Lower leg skin (tissue), 3 donors: ENCODE measurements at regions not wholly inside any gene's neighbourhood (a gene's known extent, or its start where the extent isn't known, plus 50 kb on each side); places are given as distances from the start of the nearest gene placed in this dataset.

Experiments
- CTCF ChIP-seq, 3 donors: fragments of 450-650 bp; IDR thresholded peaks; one replicate each; pipeline ENCODE4 v1.5.1; 2016; ENCODE audit warnings: antibody characterized with exemption in 3 of 3, mild to moderate bottlenecking in 3 of 3, moderate library complexity in 2 of 3
- POLR2A ChIP-seq, 2 donors: fragments of 450-650 bp; IDR thresholded peaks; one replicate each; pipeline ENCODE4 v1.6.1; 2016 to 2017; ENCODE audit warnings: antibody characterized with exemption in 2 of 2, mild to moderate bottlenecking in 1 of 2, moderate library complexity in 1 of 2

GRCh38 chr22:25402501-25403283, 161.8 kb upstream of the GRK3 start:
- peak in 1 of 3 donors; percentile 29 for TF ChIP-seq CTCF (IDR thresholded peaks at IDR 0.05)
- TF ChIP-seq POLR2A (IDR thresholded peaks at IDR 0.05) = no peak
